Neutrophil (primary cell): ENCODE measurements at regions not wholly inside any gene's neighbourhood (a gene's known extent, or its start where the extent isn't known, plus 50 kb on each side); places are given as distances from the start of the nearest gene placed in this dataset.

Experiments used
- H3K27ac ChIP-seq: fragments of 200-600 bp; sonication (generic); 2 replicates; pipeline ENCODE4 v1.5.1; 2016; ENCODE audit warnings: mild to moderate bottlenecking, moderate library complexity
- H3K27me3 ChIP-seq: fragments of 200-600 bp; sonication (generic); 2 replicates; pipeline ENCODE4 v1.6.0; 2016; ENCODE audit warnings: mild to moderate bottlenecking
- H3K36me3 ChIP-seq: fragments of 200-600 bp; sonication (generic); 2 replicates; pipeline ENCODE4 v1.5.1; 2017
- H3K4me1 ChIP-seq, 2 experiments: fragments of 200-600 bp in 1 of 2; sonication (generic) in 1 of 2; 1 replicate in 1 of 2; 2 replicates in 1 of 2; pipeline versions ENCODE4 v1.5.1 to v1.6.1; 2013 to 2016; ENCODE audit warnings: low read depth in 1 of 2, low read length in 1 of 2, mild to moderate bottlenecking in 1 of 2, moderate library complexity in 1 of 2; ENCODE audit not compliant: control insufficient read depth in 1 of 2, insufficient read depth in 1 of 2
- H3K4me3 ChIP-seq, 2 experiments: fragments of 200-600 bp in 1 of 2; sonication (generic) in 1 of 2; 1 replicate in 1 of 2; 2 replicates in 1 of 2; pipeline ENCODE4 v1.5.1; 2013 to 2016; ENCODE audit warnings: low read depth in 1 of 2, low read length in 1 of 2, mild to moderate bottlenecking in 1 of 2, moderate library complexity in 1 of 2
- H3K9me3 ChIP-seq: fragments of 200-600 bp; sonication (generic); 2 replicates; pipeline ENCODE4 v1.5.1; 2016
- CTCF ChIP-seq: fragments of 200-600 bp; sonication (generic); IDR thresholded peaks from 2 replicates; pipeline ENCODE4 v1.5.1; 2016; ENCODE audit warnings: antibody characterized with exemption

- TF ChIP-seq CTCF: no peak
- Histone ChIP-seq H3K4me1 (no peaks in the 10 kb centered on the region), H3K9me3 (no peaks in the 10 kb centered on the region), H3K36me3 (no peaks in the 10 kb centered on the region), H3K27ac (no peak overlapping the region), H3K4me3 (no peak overlapping the region), H3K27me3 (no peaks in the 10 kb centered on the region)
Observed at GRCh38 chr2:143843686-143844085, 676.2 kb downstream of the ZEB2 start.

- H3K27ac ChIP-seq: no peak overlapping the region
- H3K27me3 ChIP-seq: no peaks in the 10 kb centered on the region
- no peak overlapping the region for H3K4me3 ChIP-seq
- no peaks in the 10 kb centered on the region for H3K9me3 ChIP-seq
- no peak for TF ChIP-seq CTCF
- H3K4me1 ChIP-seq: no peaks in the 10 kb centered on the region
- no peaks in the 10 kb centered on the region for H3K36me3 ChIP-seq
Observed at GRCh38 chr2:143842836-143843235, 677.1 kb downstream of the ZEB2 start.

GRCh38 chr2:143841935-143842334 is 678.0 kb downstream of the ZEB2 start:
- Histone ChIP-seq H3K27ac (no peak overlapping the region), H3K9me3 (peaks cover 5% of the 10 kb centered on the region), H3K4me3 (no peak overlapping the region), H3K27me3 (no peaks in the 10 kb centered on the region), H3K36me3 (no peaks in the 10 kb centered on the region), H3K4me1 (no peaks in the 10 kb centered on the region)
- TF ChIP-seq CTCF: no peak

DNA sequence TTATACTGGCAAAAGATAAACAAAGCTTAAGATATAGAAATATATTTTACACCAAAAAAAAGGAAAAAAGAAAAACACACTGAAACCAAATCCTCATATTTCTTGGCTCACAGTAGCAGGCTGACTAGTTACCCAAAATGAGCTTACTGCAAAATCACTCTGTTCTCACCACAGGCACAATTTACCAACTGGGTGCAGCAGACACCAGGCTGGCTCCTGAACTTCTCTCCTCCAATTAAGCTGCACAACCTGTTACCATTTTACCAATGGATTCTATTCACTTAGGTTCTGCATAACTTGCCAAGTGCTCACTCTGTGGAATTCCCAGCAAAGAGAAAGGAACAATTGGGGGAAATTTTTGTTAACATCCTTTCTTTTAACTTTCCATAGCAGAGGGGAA is 679.3 kb downstream of the ZEB2 start:
- no peak overlapping the region for H3K4me3 ChIP-seq
- H3K4me1 ChIP-seq: no peaks in the 10 kb centered on the region
- H3K36me3 ChIP-seq: no peaks in the 10 kb centered on the region
- peaks cover 5% of the 10 kb centered on the region for H3K9me3 ChIP-seq
- H3K27ac ChIP-seq: no peak overlapping the region
- H3K27me3 ChIP-seq: no peaks in the 10 kb centered on the region
- no peak for TF ChIP-seq CTCF

DNA sequence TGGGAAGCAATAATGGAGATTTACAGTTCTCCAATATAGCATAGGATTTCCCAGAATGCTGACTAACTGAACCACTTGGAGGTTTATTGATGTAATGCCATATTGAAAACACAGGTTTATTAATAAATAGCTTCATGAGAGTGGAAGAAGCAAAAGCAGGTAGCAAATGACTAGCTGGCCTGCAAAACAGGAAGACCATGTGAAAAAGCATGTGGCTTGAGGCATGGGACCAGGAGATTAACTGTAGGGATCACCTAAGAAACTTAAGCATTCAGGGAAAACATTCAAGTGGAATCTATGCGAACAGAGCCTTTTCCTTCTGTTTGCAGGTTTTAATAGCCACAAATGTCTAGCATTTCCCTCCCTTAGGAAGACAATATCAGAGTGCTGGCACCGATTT is 679.7 kb downstream of the ZEB2 start:
- H3K9me3 ChIP-seq: peaks cover 5% of the 10 kb centered on the region

More for the DNA sequence above, 679.7 kb downstream of the ZEB2 start:
- H3K4me1 ChIP-seq: no peaks in the 10 kb centered on the region
- no peak for TF ChIP-seq CTCF
- H3K27ac ChIP-seq: no peak overlapping the region
- H3K4me3 ChIP-seq: no peak overlapping the region
- H3K27me3 ChIP-seq: no peaks in the 10 kb centered on the region
- H3K36me3 ChIP-seq: no peaks in the 10 kb centered on the region
